Activated CD4-positive, alpha-beta T cell treated with anti-CD3 and anti-CD28 coated beads, Interleukin-2, Interleukin-4, amounts not matched to agents 100 ng/mL and 50 ng/mL, durations not matched to agents 16 hours and 8 hours (primary cell): ENCODE measurements at regions not wholly inside any gene's neighbourhood (a gene's known extent, or its start where the extent isn't known, plus 50 kb on each side); places are given as distances from the start of the nearest gene placed in this dataset.

Experiments
- DNase-seq: peaks from one replicate; pipeline ENCODE4 v3.0.0-alpha.2; 2020; ENCODE audit warnings: low spot score

DNA sequence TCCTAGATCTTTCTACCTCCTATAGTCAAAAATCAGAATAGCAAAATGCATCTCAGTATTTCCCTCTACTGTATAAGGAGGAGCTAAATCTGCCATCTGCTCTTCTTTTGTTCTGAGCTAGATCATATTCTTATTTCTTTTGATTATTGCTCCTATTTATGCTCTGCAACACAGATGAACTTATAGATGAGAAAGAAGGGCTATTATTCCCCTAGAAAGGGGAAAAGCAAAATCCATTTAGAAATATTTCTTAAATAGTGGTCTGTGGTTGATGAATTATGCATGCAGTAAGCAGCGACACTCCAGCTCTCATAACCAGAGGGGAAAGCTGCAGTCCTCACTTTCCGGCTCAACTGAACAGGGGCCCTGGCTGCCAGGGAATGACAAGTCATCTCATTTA is 207.3 kb upstream of the SORCS1 start:
- DNase-seq: no peak

DNA sequence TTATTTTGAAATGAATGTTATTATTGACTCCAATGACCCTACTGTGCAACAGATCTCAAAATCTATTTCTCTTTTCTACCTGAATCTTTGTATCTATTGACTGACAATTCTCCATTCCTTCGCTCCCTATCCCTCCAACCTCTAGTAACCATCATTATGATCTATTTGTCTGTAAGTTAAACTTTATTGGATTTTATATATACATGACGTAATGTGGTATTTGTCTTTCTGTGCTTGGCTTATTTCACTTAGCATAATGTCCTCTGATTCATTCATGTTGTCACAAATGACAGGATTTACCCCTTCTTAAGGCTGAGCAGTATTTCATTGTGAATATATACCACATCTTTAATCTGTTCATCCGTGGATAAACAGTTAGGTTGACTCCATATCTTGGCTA is 200.4 kb upstream of the SORCS1 start:
- DNase-seq: no peak

DNA sequence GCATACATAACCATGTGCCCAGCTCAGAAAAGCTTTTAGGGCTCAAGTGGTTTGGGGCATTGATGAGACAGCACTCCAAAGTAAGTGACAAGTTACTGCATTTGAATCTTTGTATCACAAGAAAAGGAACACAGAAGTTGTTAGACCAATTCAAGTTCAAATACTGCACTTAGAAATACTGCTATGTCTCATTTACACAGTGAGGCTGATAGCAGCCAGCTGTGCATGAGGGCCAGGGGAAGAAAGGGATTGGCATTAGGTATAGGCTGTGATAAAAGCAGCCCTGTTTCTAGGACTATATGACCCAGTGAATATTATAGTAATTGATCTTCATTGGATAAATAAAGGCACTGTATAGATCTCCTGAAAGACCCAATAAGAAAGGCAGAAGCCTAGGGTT is 197.8 kb upstream of the SORCS1 start:
- no peak for DNase-seq

DNA sequence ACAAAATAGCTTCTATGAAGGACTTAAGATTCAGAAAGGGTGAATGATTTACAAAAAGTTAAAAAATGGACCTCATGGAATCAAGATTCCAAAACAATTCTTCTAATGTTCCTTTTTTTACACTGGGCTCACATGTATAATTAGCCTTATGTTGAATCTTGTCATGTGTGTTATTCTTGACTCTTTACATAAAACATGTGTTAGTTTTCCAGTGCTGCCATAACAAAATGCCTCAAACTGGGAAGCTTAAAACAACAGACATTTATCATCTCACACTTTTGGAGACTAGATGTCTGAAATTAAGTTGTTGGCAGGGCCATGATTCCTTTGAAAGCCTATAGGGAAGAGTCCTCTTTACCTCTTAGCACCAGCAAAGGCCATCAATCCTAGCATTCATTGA is 192.5 kb upstream of the SORCS1 start:
- no peak for DNase-seq

DNA sequence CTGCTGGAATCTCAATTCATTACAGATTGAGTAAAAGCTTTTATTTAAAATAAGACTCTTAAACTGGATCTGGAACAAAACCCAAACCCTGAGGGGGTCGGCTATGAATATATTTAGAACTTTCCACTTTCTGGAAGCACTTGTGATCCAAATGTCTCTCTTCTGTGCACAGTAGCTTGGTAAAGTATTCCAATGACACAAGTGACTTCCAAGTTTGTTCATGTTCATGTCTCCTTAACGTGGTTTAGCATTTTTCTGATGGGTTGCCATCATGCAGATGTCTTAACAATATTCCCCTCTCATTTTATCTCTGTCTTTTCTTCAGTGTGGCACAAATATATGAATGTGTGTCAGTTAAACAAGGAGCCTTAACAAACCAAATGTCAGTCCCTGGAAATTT is 191.9 kb upstream of the SORCS1 start:
- no peak for DNase-seq

DNA sequence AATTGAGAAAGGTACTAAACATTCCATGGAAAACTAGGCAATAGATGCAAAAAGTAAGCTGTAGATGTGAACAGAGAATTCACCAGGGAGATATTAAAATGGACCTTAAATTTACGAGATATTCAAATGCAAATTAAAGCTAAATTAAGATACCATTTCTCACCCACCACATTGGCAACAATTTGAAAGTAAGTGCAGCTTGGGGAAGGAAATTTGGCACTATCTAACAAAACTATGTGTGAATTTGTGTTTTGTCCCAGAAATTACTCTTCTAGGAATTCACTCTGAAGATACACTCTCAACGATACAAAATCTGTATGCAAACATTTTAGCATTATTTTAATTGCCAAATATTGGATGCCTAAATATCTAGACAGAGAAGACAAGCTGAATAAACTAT is 178.2 kb upstream of the SORCS1 start:
- no peak for DNase-seq

DNA sequence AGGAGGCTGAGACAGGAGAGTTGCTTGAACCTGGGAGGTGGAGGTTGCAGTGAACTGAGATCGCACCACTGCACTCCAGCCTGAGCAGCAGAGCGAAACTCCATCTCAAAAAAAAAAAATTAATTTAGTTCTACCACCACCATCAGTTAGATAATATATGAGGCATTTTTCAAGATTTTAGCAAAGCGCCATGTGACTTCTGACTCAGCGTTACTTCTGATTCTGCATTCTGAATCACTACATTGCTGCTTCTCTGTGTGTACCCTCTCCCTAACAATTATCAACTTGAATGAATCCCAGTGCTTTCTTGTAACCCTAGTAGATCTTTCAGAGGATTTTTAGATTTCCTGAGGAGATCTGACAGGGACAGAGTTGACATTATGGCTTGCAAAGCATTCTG is 176.8 kb upstream of the SORCS1 start:
- DNase-seq: no peak

DNA sequence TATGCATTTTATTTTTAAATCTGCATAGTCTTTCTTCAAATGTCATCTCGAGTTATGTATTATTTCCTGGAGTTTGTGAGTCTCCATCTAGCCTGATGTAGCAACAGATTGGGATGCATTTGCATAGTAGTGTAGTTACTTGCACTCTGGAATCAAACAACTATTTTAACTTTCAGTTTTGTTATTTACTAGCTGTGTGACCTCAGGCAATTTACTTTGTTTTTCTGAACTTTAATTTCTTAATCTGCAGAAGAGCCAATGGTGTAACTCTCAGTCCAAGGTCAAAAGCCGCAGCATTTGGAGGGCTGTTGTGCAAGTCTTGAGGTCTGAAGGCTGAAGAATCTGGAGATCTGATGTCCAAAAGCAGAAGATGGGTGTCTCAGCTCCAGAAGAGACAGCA is 175.8 kb upstream of the SORCS1 start:
- DNase-seq: no peak

DNA sequence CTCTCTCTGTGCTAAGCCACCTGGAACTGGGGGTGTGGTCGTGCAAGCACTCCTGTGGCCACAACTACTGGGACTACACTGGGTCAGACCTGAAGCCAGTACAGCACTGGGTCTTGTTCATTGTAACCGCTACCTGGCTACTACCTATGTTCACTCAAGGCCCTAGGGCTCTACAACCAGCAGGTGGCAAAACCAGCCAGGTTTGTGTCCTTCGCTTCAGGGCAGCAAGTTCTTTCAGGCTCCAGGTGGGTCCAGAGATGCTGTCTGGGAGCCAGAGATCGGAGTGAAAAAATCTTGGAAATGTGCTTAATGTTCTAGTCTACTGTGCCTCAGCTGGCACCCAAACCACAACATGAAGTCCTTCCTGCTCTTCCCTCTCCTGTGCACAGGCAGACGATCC is 171.6 kb upstream of the SORCS1 start:
- DNase-seq: no peak

DNA sequence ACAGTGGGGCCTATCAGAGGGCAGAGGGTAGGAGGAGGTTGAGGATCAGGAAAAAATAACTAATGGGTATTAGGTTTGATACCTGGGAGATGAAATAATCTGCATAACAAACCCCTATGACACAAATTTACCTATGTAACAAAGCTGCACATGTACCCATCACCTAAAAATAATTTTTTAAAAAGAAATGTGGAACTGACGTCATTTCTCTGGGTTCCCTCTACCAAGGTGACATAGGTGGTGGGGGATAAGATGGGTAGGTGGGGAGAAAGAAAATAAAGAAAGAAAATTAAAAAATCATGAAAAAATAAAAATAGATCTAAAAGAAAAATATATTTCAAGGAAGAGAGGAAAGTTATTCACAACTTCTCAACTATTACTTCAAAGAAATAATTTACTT is 153.1 kb upstream of the SORCS1 start:
- DNase-seq: no peak

DNA sequence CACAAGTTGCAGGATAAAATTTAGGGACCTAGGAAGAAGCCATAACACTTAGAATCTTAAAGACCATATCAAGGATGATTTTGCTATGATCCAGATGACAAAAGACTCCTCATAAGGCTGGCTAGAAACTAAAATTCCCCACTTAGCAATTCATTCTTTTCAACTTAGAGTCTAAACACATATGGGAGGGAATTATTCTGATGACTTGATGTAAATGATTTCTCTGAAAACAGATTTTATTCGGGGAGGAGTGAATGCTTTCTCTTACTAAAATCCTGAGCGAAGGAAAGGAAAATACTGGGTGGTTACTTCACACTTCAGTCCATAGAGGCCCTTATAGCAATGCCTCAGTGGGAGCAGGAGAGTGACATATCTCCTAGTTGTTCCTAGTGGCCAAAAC is 138.7 kb upstream of the SORCS1 start:
- no peak for DNase-seq

DNA sequence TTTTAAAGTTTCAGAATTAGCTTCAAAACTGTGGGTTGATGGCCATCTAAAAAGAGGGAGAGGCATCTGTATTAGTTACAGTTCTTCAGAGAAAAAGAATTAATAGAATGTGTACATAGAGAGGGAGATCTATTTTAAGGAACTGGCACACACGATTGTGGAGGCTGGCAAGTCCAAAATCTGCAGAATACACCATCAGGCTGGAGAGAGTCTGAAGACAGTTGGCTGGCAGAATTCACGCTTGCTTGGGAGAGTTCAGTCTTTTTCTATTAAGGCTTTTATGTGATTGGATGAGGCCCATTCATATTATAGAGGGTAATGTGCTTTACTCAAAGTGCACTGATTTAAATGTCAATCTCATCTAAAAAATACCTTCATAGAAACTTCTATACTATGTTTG is 135.1 kb upstream of the SORCS1 start:
- no peak for DNase-seq

DNA sequence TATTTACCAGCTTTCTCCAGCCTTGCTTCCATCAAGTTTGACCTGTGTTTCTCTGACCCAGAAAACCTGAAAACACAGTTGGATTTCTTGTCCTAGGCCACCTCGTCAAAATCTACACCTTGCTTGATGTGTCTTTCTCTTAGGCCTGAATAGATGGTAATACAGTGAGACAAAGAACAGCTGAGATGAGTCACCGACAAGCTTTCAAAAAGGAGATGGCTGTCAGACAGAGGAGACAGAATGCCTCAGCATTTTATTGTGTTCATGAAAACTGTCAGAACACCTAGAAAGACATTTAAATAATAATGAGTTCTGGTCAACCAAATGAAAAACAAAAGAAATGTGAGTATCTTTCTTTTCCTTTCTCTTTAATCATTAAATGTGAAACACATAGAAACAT is 119.7 kb upstream of the SORCS1 start:
- DNase-seq: no peak

DNA sequence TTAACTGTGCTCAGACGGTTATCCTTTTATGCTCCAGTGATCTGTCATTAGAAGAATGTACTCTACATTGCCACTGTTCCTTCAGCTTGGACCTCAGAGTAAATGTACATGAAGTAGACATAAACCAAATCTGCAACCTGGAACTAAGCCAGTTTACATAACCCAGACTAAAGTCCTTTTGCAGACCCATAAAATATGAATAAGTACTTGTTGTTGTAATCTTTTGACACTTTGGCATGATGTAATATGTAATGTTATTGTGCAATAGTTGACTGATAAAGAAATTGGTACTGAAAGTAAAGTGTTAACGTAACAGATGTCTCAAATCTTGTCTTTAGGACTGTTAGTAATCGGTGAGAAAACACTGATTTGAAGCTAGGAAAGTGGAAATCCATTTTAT is 115.8 kb upstream of the SORCS1 start:
- DNase-seq: no peak

DNA sequence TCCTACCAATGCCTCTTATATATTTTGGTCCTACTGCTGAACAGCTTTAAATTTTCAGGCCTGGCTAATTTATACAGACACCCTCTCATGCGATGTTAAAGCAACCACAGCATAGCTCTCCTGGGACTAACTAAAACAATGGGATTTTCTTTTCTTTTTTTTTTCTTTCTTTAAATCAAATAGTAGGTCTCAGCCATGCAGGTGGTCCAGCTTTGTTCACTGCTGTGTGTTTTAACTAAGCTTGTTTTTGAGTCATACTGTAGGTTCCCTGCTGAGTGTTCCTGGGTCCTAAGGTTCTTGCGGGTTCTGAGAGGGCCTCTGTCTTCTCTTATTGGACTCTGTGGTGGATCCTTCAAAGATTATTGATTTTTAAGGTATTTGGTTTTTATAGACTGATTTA is 113.1 kb upstream of the SORCS1 start:
- no peak for DNase-seq

DNA sequence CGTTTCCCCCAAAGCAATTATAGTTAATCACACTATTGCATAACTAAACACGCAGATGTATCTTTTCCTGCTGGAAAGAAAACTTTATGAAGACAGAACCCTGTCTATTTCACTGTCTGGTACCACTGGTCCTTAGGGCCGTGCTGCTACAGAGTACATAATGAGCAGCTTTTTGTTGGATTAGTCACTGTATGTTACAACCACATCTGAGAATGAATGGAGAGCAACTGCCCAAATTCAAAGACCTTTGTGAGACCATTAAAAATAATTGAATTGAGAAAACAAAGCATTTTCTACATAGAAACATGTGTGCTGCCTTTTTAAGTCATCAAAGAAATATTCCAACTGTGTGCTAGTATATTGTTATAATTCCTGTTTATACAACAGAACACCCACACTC is 111.3 kb upstream of the SORCS1 start:
- DNase-seq: no peak

DNA sequence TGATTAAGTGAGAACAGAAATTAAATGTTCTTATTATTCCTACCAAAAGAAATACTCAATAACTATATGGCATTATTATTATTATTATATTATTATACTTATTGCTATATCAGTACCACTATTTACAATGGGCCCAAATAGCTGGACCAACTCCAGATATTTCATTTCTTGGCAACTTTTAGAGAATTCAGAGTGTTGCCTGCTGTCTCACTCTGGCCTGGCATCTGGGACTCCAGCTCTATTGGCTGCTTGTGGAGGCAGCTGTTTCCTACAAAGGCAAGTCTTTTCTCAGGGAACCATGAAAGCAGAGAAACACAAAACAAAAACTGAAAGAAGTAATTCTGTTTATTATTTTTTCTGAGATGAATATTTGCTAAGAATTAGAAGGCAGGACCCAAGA is 105.1 kb upstream of the SORCS1 start:
- DNase-seq: no peak

DNA sequence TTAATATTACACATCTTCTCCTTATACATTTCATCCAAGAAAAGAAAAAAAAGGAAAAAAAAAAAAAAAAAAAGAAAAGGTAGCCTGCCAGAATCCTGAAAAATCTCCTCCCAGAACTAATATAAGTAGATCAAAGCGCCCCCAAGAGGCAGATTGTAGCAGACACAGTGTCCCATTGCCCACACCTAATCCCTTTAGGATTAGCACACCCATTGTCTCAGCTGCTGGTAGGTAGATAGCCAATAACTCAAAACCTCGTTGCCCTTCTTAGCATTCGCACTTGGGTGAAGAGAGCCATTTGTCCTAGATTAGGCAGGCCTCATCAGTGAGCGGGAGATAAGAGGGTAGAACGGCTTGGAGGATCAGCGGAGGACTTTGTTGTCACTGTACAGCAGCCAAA is 100.2 kb upstream of the SORCS1 start:
- DNase-seq: no peak

DNA sequence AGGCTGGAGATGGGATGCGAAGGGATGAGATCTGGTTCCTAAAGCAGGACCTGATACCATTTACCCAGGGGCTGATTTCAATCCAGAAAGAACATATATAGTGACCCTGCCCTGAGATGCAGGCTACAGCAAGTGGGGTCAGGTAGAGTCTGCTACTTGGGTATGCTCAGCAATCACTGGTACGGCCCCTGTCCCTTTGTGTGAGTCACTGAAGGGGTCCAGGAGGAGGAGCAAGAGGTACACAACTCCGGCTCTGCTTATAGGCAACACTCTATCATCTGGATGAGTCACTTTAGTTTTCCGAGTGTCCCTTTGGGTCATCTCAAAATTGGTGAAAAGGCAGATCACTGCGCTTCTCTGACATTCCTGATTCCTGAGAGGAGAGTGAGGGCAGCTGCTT is 79.6 kb upstream of the SORCS1 start:
- no peak for DNase-seq

DNA sequence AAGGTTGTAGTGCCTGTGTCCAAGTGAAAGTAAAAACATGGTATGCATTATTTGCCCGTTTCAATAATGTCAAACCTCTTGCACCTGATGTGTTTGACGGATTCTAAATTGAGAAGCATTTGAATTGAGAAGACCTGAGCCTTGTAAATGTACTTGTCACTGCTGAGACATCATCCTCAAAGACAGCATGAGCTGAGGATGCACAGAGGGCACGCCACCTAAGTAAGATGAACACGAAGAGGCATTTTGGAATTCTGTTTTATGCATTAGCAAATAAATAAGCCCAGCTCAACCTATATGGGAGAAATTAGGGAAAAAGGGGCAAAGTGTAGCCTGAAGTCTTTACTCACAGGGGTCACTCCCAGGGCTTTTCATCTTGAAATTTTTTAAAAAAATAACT is 73.8 kb upstream of the SORCS1 start:
- DNase-seq: no peak

DNA sequence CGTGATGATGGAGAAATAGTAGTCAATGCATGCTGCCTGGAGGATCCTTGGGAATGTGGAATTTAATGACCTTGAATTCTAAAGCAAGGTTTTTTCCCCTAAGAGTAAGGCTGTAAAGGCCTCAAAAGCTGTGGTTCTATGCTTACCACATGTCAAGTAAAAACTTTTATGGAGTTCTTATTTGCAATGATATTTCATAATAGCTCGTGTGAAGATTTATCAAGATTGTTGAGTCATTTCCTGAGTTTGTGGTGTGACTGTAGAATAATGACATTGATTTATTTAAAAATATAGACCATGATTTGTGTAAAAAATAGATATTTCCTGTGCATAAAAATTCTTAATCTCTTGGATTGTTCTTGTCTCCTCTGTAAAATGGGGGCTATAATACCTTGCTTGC is 67.5 kb upstream of the SORCS1 start:
- DNase-seq: no peak

DNA sequence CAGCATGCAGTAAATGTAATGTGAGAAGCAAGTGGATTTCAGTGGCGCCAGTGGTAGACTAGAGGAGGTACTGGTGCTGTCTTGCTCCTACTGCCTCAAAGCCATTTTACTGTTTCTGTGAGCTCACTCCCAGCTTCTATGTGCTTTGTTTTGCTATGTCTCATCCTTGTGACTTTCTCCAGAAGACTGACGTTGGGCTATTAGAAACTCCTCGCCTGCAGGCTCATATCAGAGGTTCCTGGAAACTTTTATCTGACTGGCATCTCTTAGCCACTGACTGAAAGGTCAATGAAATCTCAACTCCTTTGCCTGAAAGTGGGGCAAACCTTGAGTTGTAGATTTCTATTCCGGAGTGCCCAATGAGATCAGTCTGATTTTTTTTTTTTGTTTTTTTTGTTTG is 66.4 kb upstream of the SORCS1 start:
- no peak for DNase-seq

DNA sequence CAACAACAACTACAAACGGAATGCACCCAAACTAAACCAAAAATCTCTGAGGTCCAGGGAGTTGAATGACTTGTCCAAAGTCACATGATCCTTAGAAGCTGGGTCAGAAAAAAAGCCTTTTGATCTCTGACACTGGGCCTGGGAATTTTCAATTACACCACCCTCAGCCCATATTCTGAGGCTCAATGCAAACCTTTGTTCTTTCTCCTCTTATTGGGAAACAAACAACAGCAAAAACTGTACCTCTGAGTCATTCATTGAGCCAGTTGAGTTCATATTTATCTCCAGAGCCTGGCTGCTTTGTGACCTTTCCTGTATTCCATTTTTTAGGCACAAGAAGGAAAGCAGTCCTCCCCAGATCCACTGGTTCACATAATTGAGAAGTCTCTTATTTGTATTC is 51.2 kb upstream of the SORCS1 start:
- no peak for DNase-seq
